GM19324 (cell line): ENCODE measurements at regions not wholly inside any gene's neighbourhood (a gene's known extent, or its start where the extent isn't known, plus 50 kb on each side); places are given as distances from the start of the nearest gene placed in this dataset.
"Not testable (repeated sequence)": the region's sequence is repeated elsewhere in the genome, so short reads cannot be mapped to it uniquely, and the experiment has no call there.

Experiments
- ATAC-seq: cut with Tn5 transposase; IDR thresholded peaks from one replicate; pipeline ENCODE4 v1.9.1; 2021; ENCODE audit warnings: mild to moderate bottlenecking, moderate library complexity; ENCODE audit not compliant: unreplicated experiment, low FRiP score

DNA sequence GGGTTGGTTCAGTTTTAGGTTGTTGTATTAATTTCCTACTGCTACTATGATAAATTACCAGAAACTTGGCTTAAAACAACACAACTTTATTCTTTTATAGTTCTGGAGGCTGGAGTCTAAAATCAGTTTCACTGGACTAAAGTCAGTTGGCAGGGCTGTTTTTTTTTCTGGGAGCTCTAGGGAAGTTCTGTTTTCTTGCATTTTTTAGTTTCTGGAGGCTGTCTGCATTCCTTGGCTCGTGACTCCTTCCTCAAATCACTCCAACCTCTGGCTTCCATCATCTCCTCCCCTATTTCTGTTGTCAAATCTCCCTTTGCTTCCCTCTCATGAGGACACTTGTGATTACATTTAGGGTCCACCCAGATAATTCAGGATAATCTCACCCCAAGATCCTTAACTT lies 51.3 kb upstream of the SUB1 start:
- ATAC-seq = no peak

GRCh38 chr5:32531885-32532520 lies 53.4 kb upstream of the SUB1 start:
- peak; percentile 57 for ATAC-seq

- not testable (repeated sequence) for ATAC-seq
Observed at GRCh38 chr5:32527321-32527720, 58.0 kb upstream of the SUB1 start.

- no peak for ATAC-seq
Observed at GRCh38 chr5:32526810-32527209, 58.5 kb upstream of the SUB1 start.

- ATAC-seq = no peak
Observed at GRCh38 chr5:32523625-32524024, 61.7 kb upstream of the SUB1 start.

- no peak for ATAC-seq
Observed at GRCh38 chr5:32522429-32523143, 62.8 kb upstream of the SUB1 start.

DNA sequence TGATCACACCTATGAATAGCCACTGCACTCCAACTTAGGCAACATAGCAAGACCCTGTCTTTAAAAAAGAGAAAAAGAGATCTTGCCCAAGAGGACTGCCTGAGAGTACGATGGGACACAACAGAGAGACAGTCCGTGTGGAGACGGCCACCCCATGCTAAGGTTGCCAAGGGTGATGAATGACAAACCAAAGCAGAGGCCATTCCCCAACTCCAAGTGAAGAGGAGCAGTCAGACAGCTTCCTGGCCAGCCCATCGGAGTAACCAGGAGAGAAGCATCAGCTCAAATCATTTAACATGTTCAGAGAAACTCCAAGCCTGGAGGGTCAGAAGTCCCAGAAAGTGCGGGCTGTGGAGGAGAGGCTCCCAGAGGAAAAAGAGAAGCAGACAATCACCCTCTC lies 63.9 kb upstream of the SUB1 start:
- no peak for ATAC-seq

DNA sequence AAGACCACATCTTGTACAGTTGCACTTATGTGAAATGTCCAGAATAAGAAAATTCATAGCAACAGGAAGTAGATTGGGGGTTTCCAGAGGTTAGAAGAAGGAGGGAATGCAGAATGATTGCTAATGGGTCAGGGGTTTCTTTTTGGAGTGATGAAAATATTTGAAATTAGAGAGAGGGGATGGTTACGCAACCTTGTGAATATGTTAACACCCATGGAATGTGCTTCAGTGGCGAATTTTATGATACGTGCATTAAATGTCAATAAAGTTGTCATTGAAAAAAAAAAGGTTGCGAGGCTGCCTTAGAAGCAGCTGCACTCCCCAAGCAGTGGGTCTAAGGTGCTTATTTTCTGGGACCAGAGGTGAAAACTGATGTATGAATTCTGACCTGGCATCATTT lies 64.4 kb upstream of the SUB1 start:
- no peak for ATAC-seq

GRCh38 chr5:32520356-32520755 lies 65.0 kb upstream of the SUB1 start:
- no peak for ATAC-seq

DNA sequence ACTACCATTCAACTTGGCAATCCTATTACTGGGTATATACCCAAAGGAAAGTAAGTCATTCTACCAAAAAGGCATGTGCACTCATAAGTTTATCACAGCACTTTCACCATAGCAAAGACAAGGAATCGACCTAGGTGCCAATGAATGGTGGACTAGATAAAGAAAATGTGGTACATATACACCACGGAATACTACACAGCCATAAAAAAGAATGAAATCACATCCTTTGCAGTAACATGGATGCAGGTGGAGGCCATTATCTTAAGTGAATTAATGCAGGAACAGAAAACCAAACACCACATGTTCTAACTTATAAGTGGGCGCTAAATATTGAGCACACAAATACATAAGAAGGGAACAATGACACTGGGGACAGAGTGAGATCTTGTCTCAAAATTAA lies 65.8 kb upstream of the SUB1 start:
- no peak for ATAC-seq

GRCh38 chr5:32514806-32515205 lies 70.3 kb upstream of the ZFR start:
- no peak for ATAC-seq

GRCh38 chr5:32512926-32513325 lies 68.4 kb upstream of the ZFR start:
- ATAC-seq = no peak

GRCh38 chr5:32511776-32512374 lies 67.3 kb upstream of the ZFR start:
- no peak for ATAC-seq

GRCh38 chr5:32510860-32511259 lies 66.3 kb upstream of the ZFR start:
- no peak for ATAC-seq

GRCh38 chr5:32508806-32509805 lies 64.6 kb upstream of the ZFR start:
- ATAC-seq = no peak

- no peak for ATAC-seq
Observed at GRCh38 chr5:32507738-32508434, 63.3 kb upstream of the ZFR start.

DNA sequence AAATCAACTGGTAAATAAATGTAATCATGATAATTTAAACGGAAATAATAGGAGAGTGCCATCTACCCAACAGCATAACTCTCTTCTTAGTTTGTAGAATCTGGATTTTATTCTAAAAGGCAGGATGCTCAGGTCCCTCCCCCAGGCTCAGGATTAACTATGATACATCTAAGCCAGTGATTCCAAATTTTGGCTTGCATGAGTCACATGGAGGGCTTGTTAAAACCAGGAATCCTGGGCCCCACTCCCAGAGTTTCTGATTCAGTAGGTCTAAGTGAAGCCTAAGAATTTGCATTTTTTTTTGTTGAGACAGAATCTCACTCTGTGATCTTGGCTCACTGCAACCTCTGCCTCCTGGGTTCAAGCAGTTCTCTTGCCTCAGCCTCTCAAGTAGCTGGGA lies 62.3 kb upstream of the ZFR start:
- ATAC-seq = no peak

- ATAC-seq = no peak
Observed at GRCh38 chr5:32506201-32506661, 61.7 kb upstream of the ZFR start.

GRCh38 chr5:32505756-32506155 lies 61.2 kb upstream of the ZFR start:
- no peak for ATAC-seq

DNA sequence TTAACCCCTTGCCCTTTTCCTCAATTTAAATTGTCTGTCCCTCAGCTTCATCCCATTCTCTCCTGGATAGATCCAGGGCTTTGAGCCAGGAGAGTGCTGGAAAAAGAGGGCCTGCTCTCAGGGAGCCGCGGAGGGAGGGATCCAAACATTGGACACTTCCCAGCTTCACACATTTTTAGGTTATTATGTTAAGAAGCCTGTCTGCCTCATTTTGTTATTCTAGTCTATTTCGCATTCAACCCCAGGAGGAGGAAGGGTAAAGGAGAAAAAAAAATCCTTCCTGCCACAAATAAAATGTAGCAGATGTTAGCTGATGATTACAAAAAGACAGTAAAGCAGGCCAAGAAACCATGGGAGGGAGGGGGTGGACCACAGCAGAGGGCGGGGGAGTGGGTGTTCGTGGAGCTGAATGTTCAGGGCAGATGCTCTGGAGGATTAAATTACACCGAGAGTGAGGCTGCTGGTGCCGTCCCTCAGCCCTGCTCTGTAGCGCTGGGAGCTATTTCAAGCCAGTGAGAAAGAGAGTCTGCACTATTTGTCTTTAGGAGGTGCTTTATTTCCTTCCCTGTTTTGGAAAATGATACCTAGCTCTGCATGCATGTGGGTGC lies 60.6 kb upstream of the ZFR start:
- no peak for ATAC-seq
